Endothelial cell of umbilical vein (primary cell): ENCODE measurements at regions not wholly inside any gene's neighbourhood (a gene's known extent, or its start where the extent isn't known, plus 50 kb on each side); places are given as distances from the start of the nearest gene placed in this dataset.

ENCODE experiments used
- BruUV-seq: library from RNA; stranded (reverse); fragments of 400-500 nt; replicated peaks from 2 replicates; lab custom pipeline; 2021; lab: Mats Ljungman, UMichigan
- CTCF ChIA-PET: fragments of 300-600, 350-600 bp; sonication (Branson Sonifier 250); formaldehyde crosslinking; loops from one replicate; lab custom pipeline; 2021; ENCODE audit warnings: antibody characterized with exemption, inconsistent platforms; lab: Charles Lee
- POLR2A ChIA-PET: fragments of 300-600, 350-600 bp; sonication (Branson Sonifier 250); formaldehyde crosslinking; loops from one replicate; lab custom pipeline; 2021; ENCODE audit warnings: antibody characterized with exemption, inconsistent platforms; lab: Charles Lee
- DNase-seq: peaks from one replicate; pipeline ENCODE4 v3.0.0-alpha.2; 2011; ENCODE audit warnings: low read depth, low spot score
- FAIRE-seq: peaks from 2 replicates; lab custom pipeline; 2011; peaks lifted over from hg19 to GRCh38; lab: Jason Lieb, UNC
- H2AFZ ChIP-seq: 2 replicates; pipeline ENCODE4 v1.6.0; 2012; ENCODE audit warnings: low read depth, low read length, control low read depth, inconsistent platforms
- H3K27ac ChIP-seq: 2 replicates; pipeline ENCODE4 v1.5.1; 2011; ENCODE audit warnings: low read depth, mild to moderate bottlenecking, control low read depth, low read length, moderate library complexity; ENCODE audit not compliant: insufficient read depth
- H3K27me3 ChIP-seq, 2 experiments: 2 replicates each; pipeline versions ENCODE4 v1.6.0 to v1.6.1; 2011; ENCODE audit warnings: low read length in 2 of 2, mixed read lengths in 1 of 2; ENCODE audit not compliant: control insufficient read depth in 2 of 2, insufficient read depth in 2 of 2
- H3K36me3 ChIP-seq, 2 experiments: 2 replicates in 1 of 2; 3 replicates in 1 of 2; pipeline ENCODE4 v1.5.1; 2011; ENCODE audit warnings: low read length in 2 of 2, mild to moderate bottlenecking in 1 of 2, moderate library complexity in 1 of 2; ENCODE audit not compliant: control insufficient read depth in 2 of 2, insufficient read depth in 2 of 2; ENCODE audit errors: extremely low read depth in 1 of 2
- H3K4me1 ChIP-seq: 3 replicates; pipeline ENCODE4 v1.5.1; 2011; ENCODE audit warnings: mild to moderate bottlenecking, low read length; ENCODE audit not compliant: control insufficient read depth, insufficient read depth; ENCODE audit errors: extremely low read depth
- H3K4me2 ChIP-seq: 2 replicates; pipeline ENCODE4 v1.6.1; 2011; ENCODE audit warnings: low read length, control low read depth, mixed read lengths; ENCODE audit not compliant: insufficient read depth
- H3K4me3 ChIP-seq, 3 experiments: fragments of 200-600 bp in 1 of 3; sonication (generic), shearing (Covaris generic) in 1 of 3; replicated peaks in 1 of 3; 2 replicates each; pipeline ENCODE4 v1.5.1; 2011 to 2016; ENCODE audit warnings: control low read depth in 3 of 3, low read length in 3 of 3, mild to moderate bottlenecking in 2 of 3, inconsistent platforms in 1 of 3, low read depth in 1 of 3, moderate library complexity in 1 of 3; ENCODE audit not compliant: insufficient read depth in 1 of 3
- H3K79me2 ChIP-seq: 2 replicates; pipeline ENCODE4 v1.6.0; 2012; ENCODE audit warnings: low read length, inconsistent platforms; ENCODE audit not compliant: control insufficient read depth, insufficient read depth
- H3K9ac ChIP-seq: replicated peaks from 2 replicates; pipeline ENCODE3; 2011; ENCODE audit warnings: low read length, control low read depth; ENCODE audit not compliant: insufficient read depth; ENCODE audit errors: extremely low read depth
- H3K9me1 ChIP-seq: replicated peaks from 3 replicates; pipeline ENCODE4 v1.6.0; 2011; ENCODE audit warnings: mild to moderate bottlenecking, low read length; ENCODE audit not compliant: control insufficient read depth, insufficient read depth; ENCODE audit errors: extremely low read depth
- H3K9me3 ChIP-seq: replicated peaks from 2 replicates; pipeline ENCODE4 v1.5.1; 2012; ENCODE audit warnings: low read length, inconsistent platforms; ENCODE audit not compliant: control insufficient read depth, insufficient read depth
- H4K20me1 ChIP-seq: replicated peaks from 2 replicates; pipeline ENCODE3; 2011; ENCODE audit warnings: mild to moderate bottlenecking, low read length; ENCODE audit not compliant: control insufficient read depth, insufficient read depth; ENCODE audit errors: extremely low read depth
- EZH2 ChIP-seq: IDR thresholded peaks from 2 replicates; pipeline ENCODE4 v1.6.1; 2012; ENCODE audit warnings: borderline replicate concordance, low read depth, mild to moderate bottlenecking, moderate library complexity, low read length, inconsistent platforms; ENCODE audit not compliant: severe bottlenecking
- FOS ChIP-seq: IDR thresholded peaks from 2 replicates; pipeline ENCODE4 v1.6.1; 2011; ENCODE audit warnings: mild to moderate bottlenecking, low read length, moderate library complexity, borderline replicate concordance; ENCODE audit not compliant: insufficient read depth
- GATA2 ChIP-seq: IDR thresholded peaks from 2 replicates; pipeline ENCODE4 v1.7.0; 2011; ENCODE audit warnings: low read depth, mild to moderate bottlenecking, moderate library complexity, mixed read lengths, low read length; ENCODE audit not compliant: insufficient read length, insufficient read depth
- JUN ChIP-seq: IDR thresholded peaks from 2 replicates; pipeline ENCODE4 v1.6.1; 2011; ENCODE audit warnings: borderline replicate concordance, low read depth; ENCODE audit not compliant: insufficient read length, insufficient read depth
- MYC ChIP-seq: IDR thresholded peaks from one replicate; pipeline ENCODE4 v1.6.1; 2011; ENCODE audit warnings: mild to moderate bottlenecking, low read depth, low read length
- POLR2A ChIP-seq: IDR thresholded peaks from 2 replicates; pipeline ENCODE4 v1.6.1; 2012; ENCODE audit warnings: low read depth, mild to moderate bottlenecking, control low read depth, low read length
- POLR2AphosphoS5 ChIP-seq: IDR thresholded peaks from 2 replicates; pipeline ENCODE4 v1.6.1; 2012; ENCODE audit warnings: low read depth, mild to moderate bottlenecking, control low read depth, low read length, moderate library complexity; ENCODE audit not compliant: insufficient read depth
- dilution Hi-C: fragments of 300-500 bp; cut with MboI; formaldehyde crosslinking; loops from one replicate; pipeline ENCODE4 v1.15.0; 2019; ENCODE audit warnings: low sequenced_read_pairs; ENCODE audit not compliant: extremely low pct_ligation_motif_present
- intact Hi-C: fragments of 100-400 bp; cut with micrococcal nuclease; formaldehyde crosslinking; loops from one replicate; pipeline ENCODE4 v1.10.0; 2022
- TF ChIP-seq, protein P1 (sequence below), 2 donors: IDR thresholded peaks; 1 replicate in 1 of 2; 2 replicates in 1 of 2; pipeline ENCODE4 v1.5.1; 2011; ENCODE audit warnings: low read length in 2 of 2, mild to moderate bottlenecking in 2 of 2, moderate library complexity in 2 of 2, control low read depth in 1 of 2, inconsistent platforms in 1 of 2, low read depth in 1 of 2; ENCODE audit not compliant: insufficient read depth in 1 of 2; ENCODE audit errors: extremely low read depth in 1 of 2
- TF ChIP-seq, protein P2 (sequence below): IDR thresholded peaks from 2 replicates; pipeline ENCODE4 v1.6.1; 2011; ENCODE audit not compliant: insufficient read depth, insufficient read length

DNA sequence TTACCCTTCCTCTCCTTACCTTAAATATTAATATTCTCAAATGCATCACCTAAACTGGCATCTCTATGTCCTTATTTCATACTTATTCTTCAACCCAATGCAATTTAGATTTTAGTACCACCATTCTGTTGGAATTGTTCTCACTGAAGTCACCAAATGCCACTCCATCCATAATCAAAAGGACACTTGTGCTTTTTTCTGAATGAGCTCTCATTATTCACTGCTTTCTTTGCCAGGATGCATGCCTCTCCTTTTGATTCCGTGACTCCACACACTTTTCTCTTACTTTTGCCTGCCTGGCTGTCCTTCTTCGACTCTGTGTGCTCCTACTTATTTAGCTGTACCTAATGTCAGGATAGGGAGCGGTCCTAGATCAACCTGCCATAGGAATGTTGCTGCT lies 633.1 kb upstream of the BOD1L1 start:
- dilution Hi-C loops (no loop called here), intact Hi-C loops (no loop called here)
- Histone ChIP-seq H3K9me3 (no peaks in the 10 kb centered on the region), H3K9ac (no peak overlapping the region), H3K9me1 (no peaks in the 10 kb centered on the region), H3K4me2 (no peak overlapping the region), H3K36me3 (no peaks in the 10 kb centered on the region), H3K79me2 (no peaks in the 10 kb centered on the region), H3K27me3 (no peaks in the 10 kb centered on the region), H3K4me1 (no peaks in the 10 kb centered on the region), H3K4me3 (no peak overlapping the region), H4K20me1 (no peaks in the 10 kb centered on the region), H2AFZ (no peak overlapping the region), H3K27ac (no peak overlapping the region)
- ChIA-PET CTCF (no interaction called here), POLR2A (no interaction called here)
- TF ChIP-seq GATA2 (no peak), POLR2AphosphoS5 (no peak), FOS (no peak), JUN (no peak), POLR2A (no peak), EZH2 (no peak), MYC (no peak)
- TF ChIP-seq, protein P1, sequence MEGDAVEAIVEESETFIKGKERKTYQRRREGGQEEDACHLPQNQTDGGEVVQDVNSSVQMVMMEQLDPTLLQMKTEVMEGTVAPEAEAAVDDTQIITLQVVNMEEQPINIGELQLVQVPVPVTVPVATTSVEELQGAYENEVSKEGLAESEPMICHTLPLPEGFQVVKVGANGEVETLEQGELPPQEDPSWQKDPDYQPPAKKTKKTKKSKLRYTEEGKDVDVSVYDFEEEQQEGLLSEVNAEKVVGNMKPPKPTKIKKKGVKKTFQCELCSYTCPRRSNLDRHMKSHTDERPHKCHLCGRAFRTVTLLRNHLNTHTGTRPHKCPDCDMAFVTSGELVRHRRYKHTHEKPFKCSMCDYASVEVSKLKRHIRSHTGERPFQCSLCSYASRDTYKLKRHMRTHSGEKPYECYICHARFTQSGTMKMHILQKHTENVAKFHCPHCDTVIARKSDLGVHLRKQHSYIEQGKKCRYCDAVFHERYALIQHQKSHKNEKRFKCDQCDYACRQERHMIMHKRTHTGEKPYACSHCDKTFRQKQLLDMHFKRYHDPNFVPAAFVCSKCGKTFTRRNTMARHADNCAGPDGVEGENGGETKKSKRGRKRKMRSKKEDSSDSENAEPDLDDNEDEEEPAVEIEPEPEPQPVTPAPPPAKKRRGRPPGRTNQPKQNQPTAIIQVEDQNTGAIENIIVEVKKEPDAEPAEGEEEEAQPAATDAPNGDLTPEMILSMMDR (IDR thresholded peaks at IDR 0.05; ENCODE audit: extremely low read depth in 1 of 2, insufficient read depth in 1 of 2, low read depth in 1 of 2, low read length in 2 of 2), result no peak
- TF ChIP-seq, protein P2, sequence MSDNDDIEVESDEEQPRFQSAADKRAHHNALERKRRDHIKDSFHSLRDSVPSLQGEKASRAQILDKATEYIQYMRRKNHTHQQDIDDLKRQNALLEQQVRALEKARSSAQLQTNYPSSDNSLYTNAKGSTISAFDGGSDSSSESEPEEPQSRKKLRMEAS, result no peak
- FAIRE-seq (no peak), DNase-seq (no peak)
- no TSS peak for BruUV-seq
